ENCODE measurements at regions not wholly inside any gene's neighbourhood (a gene's known extent, or its start where the extent isn't known, plus 50 kb on each side); places are given as distances from the start of the nearest gene placed in this dataset.

- intact Hi-C loops (cut with DNase I): no loop called here
- Histone ChIP-seq H3K4me3 (no peak overlapping the region), H3K9me3 (no peaks in the 10 kb centered on the region), H3K4me1 (no peaks in the 10 kb centered on the region), H3K27me3 (no peaks in the 10 kb centered on the region), H3K36me3 (no peaks in the 10 kb centered on the region), H3K27ac (replicated peaks in 1 of 4) (no peak overlapping the region)
- no peak for TF ChIP-seq CTCF (IDR thresholded peaks at IDR 0.05)
- no peak for TF ChIP-seq POLR2A (IDR thresholded peaks at IDR 0.05; ENCODE audit: low read depth)
- no peak for TF ChIP-seq EP300 (IDR thresholded peaks at IDR 0.05)
- no peak for TF ChIP-seq POLR2AphosphoS5 (IDR thresholded peaks at IDR 0.05)
- no peak for DNase-seq (ENCODE audit: extremely low spot score)
Measured at GRCh38 chr4:31959972-31960371, 1239.8 kb downstream of the PCDH7 start.

- no peaks in the 10 kb centered on the region for H3K36me3 ChIP-seq
- H3K4me3 ChIP-seq: no peak overlapping the region
- TF ChIP-seq CTCF (IDR thresholded peaks at IDR 0.05) (no peak), POLR2A (IDR thresholded peaks at IDR 0.05; ENCODE audit: low read depth) (no peak), EP300 (IDR thresholded peaks at IDR 0.05) (no peak), POLR2AphosphoS5 (IDR thresholded peaks at IDR 0.05) (no peak)
- H3K27ac ChIP-seq (replicated peaks in 1 of 4): no peak overlapping the region
- WGBS: 86% methylated on average over 3 of the region's 3 CpGs
- no peaks in the 10 kb centered on the region for H3K27me3 ChIP-seq
- DNase-seq (ENCODE audit: extremely low spot score): no peak
- no peaks in the 10 kb centered on the region for H3K9me3 ChIP-seq
- intact Hi-C loops (cut with DNase I): no loop called here
- H3K4me1 ChIP-seq: no peaks in the 10 kb centered on the region
Measured at GRCh38 chr4:31964685-31965084, 1244.5 kb downstream of the PCDH7 start.

GRCh38 chr4:31968842-31969241 is 1248.7 kb downstream of the PCDH7 start:
- intact Hi-C loops (cut with DNase I): no loop called here
- Histone ChIP-seq H3K27ac (replicated peaks in 1 of 4) (no peak overlapping the region), H3K27me3 (no peaks in the 10 kb centered on the region), H3K4me3 (no peak overlapping the region), H3K36me3 (no peaks in the 10 kb centered on the region), H3K9me3 (no peaks in the 10 kb centered on the region), H3K4me1 (no peaks in the 10 kb centered on the region)
- 68% methylated on average over 2 of the region's 2 CpGs for WGBS
- no peak for TF ChIP-seq CTCF (IDR thresholded peaks at IDR 0.05)
- TF ChIP-seq EP300 (IDR thresholded peaks at IDR 0.05): no peak
- no peak for TF ChIP-seq POLR2AphosphoS5 (IDR thresholded peaks at IDR 0.05)
- no peak for TF ChIP-seq POLR2A (IDR thresholded peaks at IDR 0.05; ENCODE audit: low read depth)
- no peak for DNase-seq (ENCODE audit: extremely low spot score)

GRCh38 chr4:31974490-31975002 is 1254.4 kb downstream of the PCDH7 start:
- WGBS: 70% methylated on average over 2 of the region's 2 CpGs

More at GRCh38 chr4:31974490-31975002, 1254.4 kb downstream of the PCDH7 start:
- Histone ChIP-seq H3K9me3 (no peaks in the 10 kb centered on the region), H3K36me3 (no peaks in the 10 kb centered on the region), H3K27me3 (no peaks in the 10 kb centered on the region), H3K27ac (replicated peaks in 1 of 4) (no peak overlapping the region), H3K4me3 (no peak overlapping the region), H3K4me1 (no peaks in the 10 kb centered on the region)
- no peak for TF ChIP-seq CTCF (IDR thresholded peaks at IDR 0.05)
- TF ChIP-seq EP300 (IDR thresholded peaks at IDR 0.05): no peak
- TF ChIP-seq POLR2AphosphoS5 (IDR thresholded peaks at IDR 0.05): no peak
- no peak for TF ChIP-seq POLR2A (IDR thresholded peaks at IDR 0.05; ENCODE audit: low read depth)
- no peak for DNase-seq (ENCODE audit: extremely low spot score)
- intact Hi-C loops (cut with DNase I): no loop called here
